Smooth muscle cell (in vitro differentiated cells): ENCODE measurements at regions not wholly inside any gene's neighbourhood (a gene's known extent, or its start where the extent isn't known, plus 50 kb on each side); places are given as distances from the start of the nearest gene placed in this dataset.

ENCODE experiments used
- DNase-seq: peaks from one replicate; lab custom pipeline; 2025; ENCODE audit not compliant: unreplicated experiment; lab: John Stamatoyannopoulos, UW
- H2AFZ ChIP-seq: fragments of 200-600 bp; sonication (generic); 2 replicates; pipeline ENCODE4 v1.6.0; 2016; ENCODE audit warnings: antibody characterized with exemption, low read depth, mild to moderate bottlenecking
- H3F3A ChIP-seq: fragments of 200-600 bp; sonication (generic); 2 replicates; pipeline ENCODE4 v1.6.0; 2017; ENCODE audit warnings: antibody characterized with exemption, low read depth
- H3K27ac ChIP-seq: fragments of 200-600 bp; sonication (generic); 2 replicates; pipeline ENCODE4 v1.5.1; 2016; ENCODE audit warnings: low read depth, mild to moderate bottlenecking
- H3K27me3 ChIP-seq: fragments of 200-600 bp; sonication (generic); 2 replicates; pipeline ENCODE4 v1.6.1; 2016; ENCODE audit warnings: low read depth, mild to moderate bottlenecking
- H3K36me3 ChIP-seq: fragments of 200-600 bp; sonication (generic); 2 replicates; pipeline ENCODE4 v1.5.1; 2016; ENCODE audit warnings: low read depth
- H3K4me1 ChIP-seq: fragments of 200-600 bp; sonication (generic); 2 replicates; pipeline ENCODE4 v1.5.1; 2016; ENCODE audit warnings: low read depth
- H3K4me2 ChIP-seq: fragments of 200-600 bp; sonication (generic); 2 replicates; pipeline ENCODE4 v1.6.0; 2016; ENCODE audit warnings: mild to moderate bottlenecking
- H3K4me3 ChIP-seq: fragments of 200-600 bp; sonication (generic); 2 replicates; pipeline ENCODE4 v1.5.1; 2016; ENCODE audit warnings: mild to moderate bottlenecking
- H3K79me2 ChIP-seq: fragments of 200-600 bp; sonication (generic); 2 replicates; pipeline ENCODE4 v1.6.0; 2016; ENCODE audit warnings: low read depth, mild to moderate bottlenecking
- H3K9ac ChIP-seq: fragments of 200-600 bp; sonication (generic); 2 replicates; pipeline ENCODE4 v1.6.0; 2016; ENCODE audit warnings: low read depth
- H3K9me3 ChIP-seq: fragments of 200-600 bp; sonication (generic); replicated peaks from 2 replicates; pipeline ENCODE4 v1.5.1; 2016; ENCODE audit warnings: low read depth
- H4K20me1 ChIP-seq: fragments of 200-600 bp; sonication (generic); 2 replicates; pipeline ENCODE4 v1.6.0; 2016; ENCODE audit warnings: low read depth
- CTCF ChIP-seq: fragments of 200-600 bp; sonication (generic); IDR thresholded peaks from 2 replicates; pipeline ENCODE4 v1.5.1; 2017; ENCODE audit warnings: borderline replicate concordance, mild to moderate bottlenecking, antibody characterized with exemption; ENCODE audit not compliant: insufficient read depth, poor library complexity, severe bottlenecking
- WGBS: methylation state at CpG from one replicate; pipeline ENCODE4 v1.1.7; 2016; ENCODE audit warnings: low lambda C conversion rate; 5-methylcytosine and 5-hydroxymethylcytosine counted together

- H3F3A ChIP-seq, result no peaks in the 10 kb centered on the region
These were observed 873.1 kb downstream of the KCNT2 start for GRCh38 chr1:195735140-195735539.

DNA sequence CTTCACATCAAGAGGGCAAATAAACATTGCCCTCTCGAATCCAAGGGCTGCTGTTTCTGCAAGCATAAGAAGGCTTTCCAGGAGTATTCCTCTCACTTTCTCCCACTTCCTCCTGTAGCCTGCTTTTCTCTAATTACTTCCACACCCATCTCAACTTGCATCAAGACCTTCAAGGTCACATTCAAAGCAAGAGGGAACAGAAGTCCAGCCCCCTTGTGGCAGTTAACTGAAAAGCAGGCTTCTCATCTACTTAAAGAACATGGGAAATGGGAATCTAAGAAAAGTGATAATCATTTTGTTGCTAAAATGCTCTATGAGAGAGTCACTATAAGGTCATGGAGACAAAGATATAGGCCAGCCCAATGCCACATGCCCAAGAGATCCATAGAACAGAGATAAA lies 874.4 kb downstream of the KCNT2 start:
- WGBS, result 95% methylated on average over 1 of the region's 1 CpG
- DNase-seq, result no peak

More at GRCh38 chr1:195735140-195735539, 873.1 kb downstream of the KCNT2 start:
- TF ChIP-seq CTCF, result no peak
- Histone ChIP-seq H3K9ac (no peak overlapping the region), H3K4me1 (peaks cover 5% of the 10 kb centered on the region), H3K79me2 (no peaks in the 10 kb centered on the region), H3K27me3 (no peaks in the 10 kb centered on the region), H3K9me3 (no peaks in the 10 kb centered on the region), H3K4me3 (no peak overlapping the region), H3K27ac (no peak overlapping the region), H2AFZ (no peak overlapping the region), H3K4me2 (no peak overlapping the region), H4K20me1 (no peaks in the 10 kb centered on the region), H3K36me3 (no peaks in the 10 kb centered on the region)
- no peak for DNase-seq

GRCh38 chr1:195733408-195733807 lies 874.8 kb downstream of the KCNT2 start:
- H3K4me3 ChIP-seq, result no peak overlapping the region
- H3K9me3 ChIP-seq, result no peaks in the 10 kb centered on the region
- 81% methylated on average over 4 of the region's 4 CpGs for WGBS
- DNase-seq, result no peak
- H3F3A ChIP-seq, result no peaks in the 10 kb centered on the region
- H4K20me1 ChIP-seq, result no peaks in the 10 kb centered on the region
- H2AFZ ChIP-seq, result no peak overlapping the region
- no peaks in the 10 kb centered on the region for H3K36me3 ChIP-seq
- no peaks in the 10 kb centered on the region for H3K79me2 ChIP-seq
- H3K4me1 ChIP-seq, result no peaks in the 10 kb centered on the region
- no peak overlapping the region for H3K27ac ChIP-seq
- no peaks in the 10 kb centered on the region for H3K27me3 ChIP-seq
- H3K9ac ChIP-seq, result no peak overlapping the region
- no peak for TF ChIP-seq CTCF
- H3K4me2 ChIP-seq, result no peak overlapping the region

More for the DNA sequence above, 874.4 kb downstream of the KCNT2 start:
- no peak overlapping the region for H3K4me2 ChIP-seq
- no peaks in the 10 kb centered on the region for H3F3A ChIP-seq
- H4K20me1 ChIP-seq, result no peaks in the 10 kb centered on the region
- H3K9ac ChIP-seq, result no peak overlapping the region
- no peak overlapping the region for H3K27ac ChIP-seq
- no peak overlapping the region for H3K4me3 ChIP-seq
- H3K4me1 ChIP-seq, result no peaks in the 10 kb centered on the region
- no peaks in the 10 kb centered on the region for H3K79me2 ChIP-seq
- no peaks in the 10 kb centered on the region for H3K36me3 ChIP-seq
- no peaks in the 10 kb centered on the region for H3K9me3 ChIP-seq
- peak; percentile 40 for TF ChIP-seq CTCF
- no peak overlapping the region for H2AFZ ChIP-seq
- no peaks in the 10 kb centered on the region for H3K27me3 ChIP-seq

DNA sequence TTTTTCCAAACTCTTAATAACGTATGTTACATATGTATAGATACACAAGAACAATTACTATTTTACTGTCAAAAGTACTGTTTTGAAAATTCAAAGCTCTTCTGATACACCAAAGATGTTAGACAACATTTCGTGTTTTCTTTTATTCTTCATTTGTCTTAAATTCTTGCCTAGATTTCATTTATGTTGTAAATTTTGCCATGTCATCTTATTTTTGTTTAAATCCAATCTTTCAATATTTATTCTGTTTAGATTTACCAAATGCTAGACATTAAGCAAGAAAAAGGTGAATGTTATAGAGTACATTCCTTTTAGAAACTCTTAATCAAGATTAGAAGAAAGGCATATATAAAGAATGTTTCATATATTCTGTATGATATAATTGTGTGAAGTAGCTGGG lies 876.9 kb downstream of the KCNT2 start:
- Histone ChIP-seq H3K79me2 (no peaks in the 10 kb centered on the region), H3K9ac (no peak overlapping the region), H3K9me3 (no peaks in the 10 kb centered on the region), H3K27ac (no peak overlapping the region), H3F3A (no peaks in the 10 kb centered on the region), H3K4me1 (no peaks in the 10 kb centered on the region), H2AFZ (no peak overlapping the region), H3K36me3 (no peaks in the 10 kb centered on the region), H3K27me3 (no peaks in the 10 kb centered on the region), H3K4me2 (no peak overlapping the region), H3K4me3 (no peak overlapping the region), H4K20me1 (no peaks in the 10 kb centered on the region)
- no peak for TF ChIP-seq CTCF
- DNase-seq, result no peak
- WGBS, result 95% methylated on average over 2 of the region's 2 CpGs
